ENCODE measurements at regions not wholly inside any gene's neighbourhood (a gene's known extent, or its start where the extent isn't known, plus 50 kb on each side); places are given as distances from the start of the nearest gene placed in this dataset.

DNA sequence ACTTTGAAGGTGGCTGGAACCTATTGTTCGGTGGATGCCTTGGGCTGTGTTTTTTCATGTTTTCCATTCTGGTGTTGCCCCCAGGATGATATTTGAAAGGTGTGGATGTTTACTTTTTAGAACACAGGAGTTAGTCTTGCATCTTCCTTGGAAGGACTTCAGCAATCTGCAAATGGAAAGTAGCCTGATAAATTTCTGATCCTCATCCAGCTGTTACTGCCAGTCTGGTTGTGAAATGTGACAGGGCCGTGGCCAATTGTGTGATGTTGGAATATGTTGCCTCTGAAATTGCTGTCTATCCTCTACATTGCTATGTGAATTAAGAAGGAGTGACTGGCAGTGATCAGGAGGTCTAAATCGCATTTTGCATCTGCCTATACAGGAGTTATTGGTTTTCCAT, 382.5 kb upstream of the C2CD4B start:
- TF ChIP-seq, protein P1, sequence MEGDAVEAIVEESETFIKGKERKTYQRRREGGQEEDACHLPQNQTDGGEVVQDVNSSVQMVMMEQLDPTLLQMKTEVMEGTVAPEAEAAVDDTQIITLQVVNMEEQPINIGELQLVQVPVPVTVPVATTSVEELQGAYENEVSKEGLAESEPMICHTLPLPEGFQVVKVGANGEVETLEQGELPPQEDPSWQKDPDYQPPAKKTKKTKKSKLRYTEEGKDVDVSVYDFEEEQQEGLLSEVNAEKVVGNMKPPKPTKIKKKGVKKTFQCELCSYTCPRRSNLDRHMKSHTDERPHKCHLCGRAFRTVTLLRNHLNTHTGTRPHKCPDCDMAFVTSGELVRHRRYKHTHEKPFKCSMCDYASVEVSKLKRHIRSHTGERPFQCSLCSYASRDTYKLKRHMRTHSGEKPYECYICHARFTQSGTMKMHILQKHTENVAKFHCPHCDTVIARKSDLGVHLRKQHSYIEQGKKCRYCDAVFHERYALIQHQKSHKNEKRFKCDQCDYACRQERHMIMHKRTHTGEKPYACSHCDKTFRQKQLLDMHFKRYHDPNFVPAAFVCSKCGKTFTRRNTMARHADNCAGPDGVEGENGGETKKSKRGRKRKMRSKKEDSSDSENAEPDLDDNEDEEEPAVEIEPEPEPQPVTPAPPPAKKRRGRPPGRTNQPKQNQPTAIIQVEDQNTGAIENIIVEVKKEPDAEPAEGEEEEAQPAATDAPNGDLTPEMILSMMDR (IDR thresholded peaks at IDR 0.05): no peak
- TF ChIP-seq POLR2A (IDR thresholded peaks at IDR 0.05): no peak

All from body of pancreas (tissue), 4 donors.